ENCODE measurements at regions not wholly inside any gene's neighbourhood (a gene's known extent, or its start where the extent isn't known, plus 50 kb on each side); places are given as distances from the start of the nearest gene placed in this dataset.
"Not testable (repeated sequence)": the region's sequence is repeated elsewhere in the genome, so short reads cannot be mapped to it uniquely, and the experiment has no call there.

GRCh38 chr12:89064151-89064550 is 288.1 kb downstream of the DUSP6 start:
- ChIA-PET CTCF (interaction anchor here (1.0 to 2.8 kb wide), 5 partner anchors 13 to 407 kb away, joined by 3 to 20 read pairs (median 6); no protein-coding TSS in a partner anchor), POLR2A (interaction anchor here (1.5 kb wide), 1 partner anchor 287 kb away, joined by 3 read pairs; no protein-coding TSS in a partner anchor)
- TF ChIP-seq, protein P1, sequence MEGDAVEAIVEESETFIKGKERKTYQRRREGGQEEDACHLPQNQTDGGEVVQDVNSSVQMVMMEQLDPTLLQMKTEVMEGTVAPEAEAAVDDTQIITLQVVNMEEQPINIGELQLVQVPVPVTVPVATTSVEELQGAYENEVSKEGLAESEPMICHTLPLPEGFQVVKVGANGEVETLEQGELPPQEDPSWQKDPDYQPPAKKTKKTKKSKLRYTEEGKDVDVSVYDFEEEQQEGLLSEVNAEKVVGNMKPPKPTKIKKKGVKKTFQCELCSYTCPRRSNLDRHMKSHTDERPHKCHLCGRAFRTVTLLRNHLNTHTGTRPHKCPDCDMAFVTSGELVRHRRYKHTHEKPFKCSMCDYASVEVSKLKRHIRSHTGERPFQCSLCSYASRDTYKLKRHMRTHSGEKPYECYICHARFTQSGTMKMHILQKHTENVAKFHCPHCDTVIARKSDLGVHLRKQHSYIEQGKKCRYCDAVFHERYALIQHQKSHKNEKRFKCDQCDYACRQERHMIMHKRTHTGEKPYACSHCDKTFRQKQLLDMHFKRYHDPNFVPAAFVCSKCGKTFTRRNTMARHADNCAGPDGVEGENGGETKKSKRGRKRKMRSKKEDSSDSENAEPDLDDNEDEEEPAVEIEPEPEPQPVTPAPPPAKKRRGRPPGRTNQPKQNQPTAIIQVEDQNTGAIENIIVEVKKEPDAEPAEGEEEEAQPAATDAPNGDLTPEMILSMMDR (IDR thresholded peaks at IDR 0.05; ENCODE audit: insufficient read depth, low read length, missing control alignments), result no peak
- no peak overlapping the region for H3K4me3 ChIP-seq (ENCODE audit: low read depth, low read length)
- no peak for DNase-seq (ENCODE audit: low read depth, low spot score)

GRCh38 chr12:89062996-89063395 is 289.3 kb downstream of the DUSP6 start:
- CTCF ChIA-PET, result interaction anchor here (0.6 to 2.8 kb wide), 8 partner anchors 10 to 399 kb away, joined by 3 to 20 read pairs (median 3); no protein-coding TSS in a partner anchor
- DNase-seq (ENCODE audit: low read depth, low spot score), result no peak
- H3K4me3 ChIP-seq (ENCODE audit: low read depth, low read length), result no peak overlapping the region
- TF ChIP-seq, protein P1 (IDR thresholded peaks at IDR 0.05; ENCODE audit: insufficient read depth, low read length, missing control alignments), result no peak
- POLR2A ChIA-PET, result interaction anchor here (0.9 kb wide), 1 partner anchor 483 kb away, joined by 3 read pairs; the partner anchor contains the start of gene KITLG

DNA sequence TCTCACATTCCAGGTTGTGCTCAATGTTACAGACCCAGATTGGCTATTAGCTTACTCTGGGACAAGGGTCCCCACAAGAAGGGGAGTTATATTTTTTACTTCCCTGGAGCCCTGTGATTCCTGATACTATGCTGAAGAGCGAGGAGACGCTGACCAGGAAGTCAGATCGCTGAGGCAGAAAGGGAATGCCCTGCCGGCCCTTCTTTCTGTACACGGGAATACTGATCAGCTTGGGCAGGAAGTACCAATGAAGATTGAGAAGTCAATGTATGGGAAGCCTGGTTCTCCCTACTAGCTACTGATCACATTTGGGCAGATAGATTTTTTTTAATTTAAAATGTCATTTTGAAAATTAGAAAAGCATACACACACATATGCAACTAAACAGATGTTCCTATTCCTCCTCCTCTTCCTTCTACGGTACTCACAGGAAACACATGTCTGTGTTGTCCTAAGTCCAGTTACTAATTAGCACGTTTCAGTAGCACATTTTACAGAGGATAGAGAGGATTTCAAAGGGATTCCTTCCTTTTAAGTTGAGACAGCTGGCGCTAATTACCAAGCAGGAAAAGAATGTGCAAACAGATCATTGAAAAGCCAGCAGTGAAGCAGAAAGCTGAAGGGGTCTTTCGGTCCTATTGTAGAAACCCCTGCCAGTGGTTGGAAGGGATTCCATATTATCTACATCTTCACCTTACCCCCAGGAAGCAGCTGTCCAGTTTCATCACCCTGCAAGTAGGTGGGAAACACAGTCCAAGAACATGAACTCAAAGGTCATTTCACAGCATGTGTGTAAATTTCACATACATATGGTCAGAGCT is 292.4 kb downstream of the DUSP6 start:
- ChIA-PET CTCF (interaction anchor here (1.3 to 3.1 kb wide), 2 partner anchors 9 to 399 kb away, joined by 3 to 20 read pairs; no protein-coding TSS in a partner anchor), POLR2A (interaction anchor here (0.6 to 0.9 kb wide), 2 partner anchors 291 to 295 kb away, joined by 3 read pairs; no protein-coding TSS in a partner anchor)
- TF ChIP-seq, protein P1 (IDR thresholded peaks at IDR 0.05; ENCODE audit: insufficient read depth, low read length, missing control alignments), result no peak
- DNase-seq (ENCODE audit: low read depth, low spot score), result no peak
- no peak overlapping the region for H3K4me3 ChIP-seq (ENCODE audit: low read depth, low read length)

- H3K4me3 ChIP-seq (ENCODE audit: low read depth, low read length), result no peak overlapping the region
- ChIA-PET CTCF (interaction anchor here (1.3 to 3.1 kb wide), 2 partner anchors 9 to 400 kb away, joined by 3 to 20 read pairs; no protein-coding TSS in a partner anchor), POLR2A (no interaction called here)
- no peak for DNase-seq (ENCODE audit: low read depth, low spot score)
- TF ChIP-seq, protein P1 (IDR thresholded peaks at IDR 0.05; ENCODE audit: insufficient read depth, low read length, missing control alignments), result no peak
These were observed 293.2 kb downstream of the DUSP6 start for GRCh38 chr12:89059056-89059455.

- ChIA-PET CTCF (no interaction called here), POLR2A (no interaction called here)
- no peak for DNase-seq (ENCODE audit: low read depth, low spot score)
- H3K4me3 ChIP-seq (ENCODE audit: low read depth, low read length), result no peak overlapping the region
- TF ChIP-seq, protein P1 (IDR thresholded peaks at IDR 0.05; ENCODE audit: insufficient read depth, low read length, missing control alignments), result no peak
These were observed 293.9 kb downstream of the DUSP6 start for GRCh38 chr12:89058402-89058801.

DNA sequence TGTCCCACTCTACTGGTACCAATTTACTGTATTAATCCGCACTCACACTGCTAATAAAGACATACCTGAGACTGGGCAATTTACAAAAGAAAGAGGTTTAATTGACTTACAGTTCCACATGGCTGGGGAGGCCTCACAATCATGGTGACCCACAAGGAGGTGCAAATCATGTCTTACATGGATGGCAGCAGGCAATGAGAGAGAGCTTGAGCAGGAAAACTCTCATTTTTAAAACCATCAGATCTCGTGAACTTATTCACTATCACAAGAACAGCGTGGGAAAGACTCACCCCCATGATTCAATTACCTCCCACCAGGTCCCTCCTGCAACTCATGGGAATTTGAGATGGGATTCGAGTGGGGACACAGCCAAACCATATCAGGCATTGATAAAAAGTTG is 298.5 kb downstream of the DUSP6 start:
- H3K4me3 ChIP-seq (ENCODE audit: low read depth, low read length); POLR2A ChIA-PET; DNase-seq (ENCODE audit: low read depth, low spot score): not testable (repeated sequence)
- CTCF ChIA-PET, result interaction anchor here (0.9 to 1.5 kb wide), 6 partner anchors 27 to 417 kb away, joined by 3 to 9 read pairs (median 4); no protein-coding TSS in a partner anchor
